ENCODE measurements at regions not wholly inside any gene's neighbourhood (a gene's known extent, or its start where the extent isn't known, plus 50 kb on each side); places are given as distances from the start of the nearest gene placed in this dataset.

DNA sequence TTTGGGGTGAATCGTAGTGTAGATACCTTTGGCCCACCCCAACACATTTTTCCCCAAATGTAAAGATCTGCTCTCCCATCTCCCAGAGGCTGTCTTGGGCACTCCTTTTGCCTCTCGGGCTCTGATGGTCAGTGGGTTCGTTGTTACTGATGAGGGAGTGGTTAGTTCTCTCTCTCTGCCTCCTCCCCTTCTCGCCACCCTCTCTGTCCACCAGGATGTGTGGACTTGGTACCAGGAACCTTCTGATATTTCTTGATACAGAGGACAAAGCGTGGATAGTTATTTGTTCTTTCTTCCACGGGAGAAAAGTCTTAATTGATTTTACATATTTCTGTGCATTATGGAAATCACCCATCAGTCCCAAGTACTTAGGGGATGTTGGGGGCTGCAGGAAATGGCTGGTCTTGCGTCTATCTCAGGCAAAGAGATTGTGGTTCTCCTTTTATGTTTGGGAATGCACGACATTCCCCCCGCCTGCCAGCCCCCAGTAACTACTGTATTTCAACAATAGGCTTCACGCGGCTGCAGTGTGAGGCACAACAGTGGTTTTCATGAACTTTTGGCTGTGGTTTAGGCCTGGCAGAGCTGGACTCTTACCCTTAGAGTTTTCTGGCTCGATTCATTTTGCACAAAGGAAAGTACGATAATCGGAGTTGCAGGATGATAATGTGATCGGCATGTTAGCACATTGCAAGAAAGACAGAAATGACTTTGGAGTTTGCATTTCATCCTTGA is 79.0 kb upstream of the ZNF536 start:
- TF ChIP-seq, protein P1, sequence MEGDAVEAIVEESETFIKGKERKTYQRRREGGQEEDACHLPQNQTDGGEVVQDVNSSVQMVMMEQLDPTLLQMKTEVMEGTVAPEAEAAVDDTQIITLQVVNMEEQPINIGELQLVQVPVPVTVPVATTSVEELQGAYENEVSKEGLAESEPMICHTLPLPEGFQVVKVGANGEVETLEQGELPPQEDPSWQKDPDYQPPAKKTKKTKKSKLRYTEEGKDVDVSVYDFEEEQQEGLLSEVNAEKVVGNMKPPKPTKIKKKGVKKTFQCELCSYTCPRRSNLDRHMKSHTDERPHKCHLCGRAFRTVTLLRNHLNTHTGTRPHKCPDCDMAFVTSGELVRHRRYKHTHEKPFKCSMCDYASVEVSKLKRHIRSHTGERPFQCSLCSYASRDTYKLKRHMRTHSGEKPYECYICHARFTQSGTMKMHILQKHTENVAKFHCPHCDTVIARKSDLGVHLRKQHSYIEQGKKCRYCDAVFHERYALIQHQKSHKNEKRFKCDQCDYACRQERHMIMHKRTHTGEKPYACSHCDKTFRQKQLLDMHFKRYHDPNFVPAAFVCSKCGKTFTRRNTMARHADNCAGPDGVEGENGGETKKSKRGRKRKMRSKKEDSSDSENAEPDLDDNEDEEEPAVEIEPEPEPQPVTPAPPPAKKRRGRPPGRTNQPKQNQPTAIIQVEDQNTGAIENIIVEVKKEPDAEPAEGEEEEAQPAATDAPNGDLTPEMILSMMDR (IDR thresholded peaks at IDR 0.05), result no peak
- TF ChIP-seq POLR2A (IDR thresholded peaks at IDR 0.05), result no peak

Data from thyroid gland (tissue), 4 donors.